AG04449 (cell line): ENCODE measurements at regions not wholly inside any gene's neighbourhood (a gene's known extent, or its start where the extent isn't known, plus 50 kb on each side); places are given as distances from the start of the nearest gene placed in this dataset.

Experiments used
- CTCF ChIA-PET: fragments of 350-600 bp; formaldehyde crosslinking; extraction: SDS; loops from one replicate; lab custom pipeline; 2021; ENCODE audit warnings: antibody characterized with exemption; lab: Yijun Ruan, JAX
- POLR2A ChIA-PET: fragments of 400-600, 350-600 bp; formaldehyde crosslinking; extraction: SDS; loops from one replicate; lab custom pipeline; 2020; ENCODE audit warnings: antibody characterized with exemption, inconsistent platforms; lab: Yijun Ruan, JAX
- DNase-seq: peaks from one replicate; pipeline ENCODE4 v3.0.0-alpha.2; 2010; ENCODE audit warnings: low read depth, low spot score
- H3K4me3 ChIP-seq: 2 replicates; pipeline ENCODE4 v1.5.1; 2011; ENCODE audit warnings: low read depth, mild to moderate bottlenecking, control low read depth, low read length
- CTCF ChIP-seq: IDR thresholded peaks from one replicate; pipeline ENCODE4 v1.5.1; 2011; ENCODE audit warnings: mild to moderate bottlenecking, moderate library complexity, low read length, control low read depth, inconsistent platforms; ENCODE audit not compliant: insufficient read depth; ENCODE audit errors: missing control alignments

DNA sequence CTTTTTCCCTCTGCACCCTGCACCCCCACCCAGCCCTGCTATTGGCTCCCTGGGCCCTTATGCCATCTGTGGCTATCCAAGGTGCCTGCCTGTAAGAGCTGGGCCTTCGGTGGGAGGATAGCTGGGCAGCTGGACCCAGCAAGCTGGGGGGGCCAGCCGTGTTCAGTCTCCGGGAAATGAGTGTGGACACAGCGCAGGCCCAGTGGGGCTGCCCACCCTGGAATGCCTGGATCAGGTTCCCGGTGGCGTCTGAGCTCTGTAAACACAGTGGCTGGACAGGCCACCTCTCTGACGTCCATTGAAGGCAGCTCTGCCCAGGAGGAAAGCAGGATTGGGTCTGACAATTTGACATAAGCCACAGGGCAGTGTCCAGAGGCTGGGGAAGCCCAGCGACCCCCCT is 127.8 kb downstream of the FOXD2 start:
- ChIA-PET CTCF (no interaction called here), POLR2A (no interaction called here)
- TF ChIP-seq CTCF, result no peak
- no peak for DNase-seq
- no peak overlapping the region for H3K4me3 ChIP-seq

- POLR2A ChIA-PET, result no interaction called here
- TF ChIP-seq CTCF, result no peak
- no peak overlapping the region for H3K4me3 ChIP-seq
- DNase-seq, result no peak
- CTCF ChIA-PET, result interaction anchor here (0.8 to 4.6 kb wide), 9 partner anchors 8 to 158 kb away, joined by 3 to 25 read pairs (median 5); partner anchors contain the start of gene FOXD2
These were observed 130.9 kb downstream of the FOXD2 start for GRCh38 chr1:47568763-47569162.

- ChIA-PET POLR2A (interaction anchor here (0.9 kb wide), 1 partner anchor 12 kb away, joined by 3 read pairs; no protein-coding TSS in a partner anchor), CTCF (interaction anchor here (0.7 to 4.6 kb wide), 18 partner anchors 9 to 180 kb away, joined by 3 to 25 read pairs (median 4); partner anchors contain the start of gene FOXD2)
- no peak for DNase-seq
- no peak for TF ChIP-seq CTCF
- H3K4me3 ChIP-seq, result no peak overlapping the region
These were observed 131.4 kb downstream of the FOXD2 start for GRCh38 chr1:47569261-47569660.

DNA sequence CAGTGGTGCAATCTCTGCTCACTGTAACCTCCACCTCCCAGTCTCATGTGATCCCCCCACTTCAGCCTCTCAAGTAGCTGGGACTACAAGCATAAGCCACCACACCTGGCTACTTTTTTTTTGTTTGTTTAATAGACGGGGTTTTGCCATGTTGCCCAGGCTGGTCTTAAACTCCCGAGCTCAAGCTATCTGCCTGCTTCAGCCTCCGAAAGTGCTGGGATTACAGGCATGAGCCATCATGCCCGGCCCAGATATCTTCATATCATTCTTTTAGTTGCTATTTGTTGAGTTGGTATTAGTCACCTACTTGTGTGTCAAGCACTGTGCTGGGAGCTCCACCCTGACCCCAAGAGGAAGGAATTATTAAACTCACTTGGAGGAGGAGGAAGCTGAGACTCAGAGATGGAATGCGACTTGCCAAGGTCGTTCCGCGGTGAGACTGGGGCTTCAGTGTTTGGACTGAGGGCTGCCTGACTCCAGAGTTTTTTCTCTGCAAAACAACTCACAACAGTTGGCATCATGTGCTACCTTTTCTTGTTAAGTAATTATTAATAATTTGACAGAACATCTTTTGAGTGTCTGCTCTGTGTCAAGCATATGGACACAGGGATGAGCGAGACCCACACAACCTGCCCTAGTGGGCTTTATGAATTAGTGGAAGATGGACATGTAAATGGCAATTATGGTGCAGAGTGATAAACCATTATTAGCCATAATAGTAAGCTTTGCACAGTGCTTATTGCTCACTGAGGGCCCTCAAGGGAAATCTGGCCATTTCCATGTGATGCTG is 132.0 kb downstream of the FOXD2 start:
- H3K4me3 ChIP-seq, result no peak overlapping the region
- ChIA-PET CTCF (interaction anchor here (0.6 to 4.6 kb wide), 19 partner anchors 8 to 252 kb away, joined by 3 to 25 read pairs (median 4); partner anchors contain the start of gene FOXD2), POLR2A (interaction anchor here (0.9 kb wide), 1 partner anchor 13 kb away, joined by 3 read pairs; no protein-coding TSS in a partner anchor)
- peak; percentile 63 for TF ChIP-seq CTCF
- DNase-seq, result peak; percentile 85

DNA sequence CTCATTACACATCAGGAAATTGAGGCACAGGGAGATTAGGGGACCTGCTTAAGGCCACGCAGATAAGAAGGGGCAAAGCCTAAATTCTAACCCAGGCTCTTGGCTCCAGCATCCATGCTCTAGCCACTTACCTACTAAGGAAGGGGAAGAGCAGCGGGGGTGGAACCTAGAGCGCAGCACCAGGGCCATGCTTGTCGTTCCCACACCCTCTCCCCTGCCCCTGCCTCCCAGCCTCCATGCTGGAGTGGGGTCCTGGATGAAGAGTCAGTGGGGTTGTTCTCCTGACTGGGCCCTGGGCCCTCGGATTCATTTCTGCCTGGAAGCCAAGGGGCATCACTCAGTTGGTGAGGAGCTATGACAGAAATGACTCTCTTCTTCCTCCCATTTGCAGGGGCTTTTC is 133.3 kb downstream of the FOXD2 start:
- POLR2A ChIA-PET, result no interaction called here
- no peak for TF ChIP-seq CTCF
- CTCF ChIA-PET, result interaction anchor here (2.2 to 4.6 kb wide), 3 partner anchors 9 to 135 kb away, joined by 5 to 25 read pairs (median 20); partner anchors contain the start of gene FOXD2
- DNase-seq, result no peak
- H3K4me3 ChIP-seq, result no peak overlapping the region

GRCh38 chr1:47571952-47572351 is 134.1 kb downstream of the FOXD2 start:
- no peak for TF ChIP-seq CTCF
- ChIA-PET CTCF (interaction anchor here (1.3 kb wide), 1 partner anchor 138 kb away, joined by 3 read pairs; no protein-coding TSS in a partner anchor), POLR2A (no interaction called here)
- DNase-seq, result no peak
- H3K4me3 ChIP-seq, result no peak overlapping the region
